ENCODE measurements at regions not wholly inside any gene's neighbourhood (a gene's known extent, or its start where the extent isn't known, plus 50 kb on each side); places are given as distances from the start of the nearest gene placed in this dataset.

DNA sequence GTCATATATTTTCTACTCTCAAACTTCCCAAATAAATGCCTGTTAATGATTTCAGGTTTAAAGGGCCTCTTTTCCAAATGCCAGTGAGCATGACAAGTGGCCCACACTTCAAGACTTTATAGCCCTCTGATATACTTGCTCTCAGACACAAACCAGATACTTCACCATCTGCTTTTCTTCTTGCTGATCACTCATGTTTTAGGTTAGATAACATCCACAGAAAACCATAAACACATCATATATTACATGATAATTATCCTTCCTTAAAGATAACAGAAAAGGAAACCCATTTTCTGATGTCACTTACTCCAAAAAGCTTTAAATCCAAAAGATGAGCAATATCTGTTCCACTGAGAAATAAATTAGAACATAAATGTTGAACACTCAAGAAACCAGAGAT is 723.5 kb downstream of the LTN1 start:
- ChIA-PET POLR2A (no interaction called here), CTCF (no interaction called here)
- no peak overlapping the region for H3K4me3 ChIP-seq (ENCODE audit: control insufficient read depth in 1 of 7, extremely low read depth in 1 of 7, insufficient read depth in 4 of 7, low read depth in 2 of 7, low read length in 6 of 7)
- H3K9me3 ChIP-seq (ENCODE audit: control extremely low read depth in 1 of 5, control insufficient read depth in 4 of 5, insufficient read depth in 2 of 5, low read depth in 1 of 5, low read length in 4 of 5): no peaks in the 10 kb centered on the region
- no peaks in the 10 kb centered on the region for H3K36me3 ChIP-seq (ENCODE audit: control insufficient read depth in 4 of 4, insufficient read depth in 4 of 4, low read length in 3 of 4)
- H3K27me3 ChIP-seq (replicated peaks in 2 of 5; ENCODE audit: control insufficient read depth in 4 of 5, insufficient read depth in 5 of 5, low read length in 4 of 5): no peaks in the 10 kb centered on the region
- DNase-seq: no peak
- no peak overlapping the region for H3K27ac ChIP-seq (ENCODE audit: insufficient read depth in 1 of 2, low read depth in 1 of 2, low read length in 2 of 2, poor library complexity in 1 of 2, severe bottlenecking in 2 of 2)
- no peaks in the 10 kb centered on the region for H3K4me1 ChIP-seq (ENCODE audit: control extremely low read depth in 1 of 4, control insufficient read depth in 4 of 4, insufficient read depth in 4 of 4, low read length in 3 of 4)

DNA sequence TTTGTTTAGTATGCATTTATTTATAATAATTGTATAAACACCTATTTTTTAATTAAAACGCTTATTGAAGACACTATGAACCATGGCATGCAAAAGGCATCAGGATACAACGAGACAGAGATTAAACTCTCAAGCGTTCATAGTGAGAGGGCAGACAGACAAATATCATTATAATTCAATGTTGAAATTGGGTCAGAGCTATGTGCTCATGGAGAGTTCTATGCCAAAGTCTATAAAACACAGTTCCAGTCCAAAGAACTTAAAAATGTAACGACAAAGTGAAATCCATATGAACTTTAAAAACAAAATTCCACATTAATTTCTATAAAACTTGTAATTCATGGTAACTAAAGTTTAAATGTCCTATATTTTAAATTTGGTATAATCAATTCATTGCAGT is 724.0 kb downstream of the LTN1 start:
- no peak overlapping the region for H3K27ac ChIP-seq (ENCODE audit: insufficient read depth in 1 of 2, low read depth in 1 of 2, low read length in 2 of 2, poor library complexity in 1 of 2, severe bottlenecking in 2 of 2)
- no peaks in the 10 kb centered on the region for H3K27me3 ChIP-seq (replicated peaks in 2 of 5; ENCODE audit: control insufficient read depth in 4 of 5, insufficient read depth in 5 of 5, low read length in 4 of 5)
- no peaks in the 10 kb centered on the region for H3K36me3 ChIP-seq (ENCODE audit: control insufficient read depth in 4 of 4, insufficient read depth in 4 of 4, low read length in 3 of 4)
- no peaks in the 10 kb centered on the region for H3K9me3 ChIP-seq (ENCODE audit: control extremely low read depth in 1 of 5, control insufficient read depth in 4 of 5, insufficient read depth in 2 of 5, low read depth in 1 of 5, low read length in 4 of 5)
- ChIA-PET CTCF (no interaction called here), POLR2A (no interaction called here)
- 100% methylated on average over 1 of the region's 4 CpGs for WGBS (ENCODE audit: insufficient coverage)
- DNase-seq: no peak
- no peaks in the 10 kb centered on the region for H3K4me1 ChIP-seq (ENCODE audit: control extremely low read depth in 1 of 4, control insufficient read depth in 4 of 4, insufficient read depth in 4 of 4, low read length in 3 of 4)
- H3K4me3 ChIP-seq (ENCODE audit: control insufficient read depth in 1 of 7, extremely low read depth in 1 of 7, insufficient read depth in 4 of 7, low read depth in 2 of 7, low read length in 6 of 7): no peak overlapping the region

DNA sequence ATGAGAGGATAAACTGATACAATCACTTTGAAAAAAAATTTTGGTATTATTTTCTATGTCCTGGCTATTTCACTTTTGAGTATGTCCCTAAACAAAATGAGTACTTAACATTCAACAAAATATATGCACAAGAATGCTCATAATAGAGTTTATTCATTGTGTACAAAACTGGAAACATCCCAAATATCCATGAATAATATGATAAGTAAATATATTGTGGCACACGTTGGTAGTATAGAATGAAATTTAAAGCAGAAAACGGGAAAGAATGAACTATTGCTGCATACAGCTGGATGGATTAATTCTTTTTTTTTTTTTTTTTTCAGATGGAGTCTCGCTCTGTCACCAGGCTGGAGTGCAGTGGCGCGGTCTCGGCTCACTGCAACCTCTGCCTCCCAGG is 725.2 kb downstream of the LTN1 start:
- Histone ChIP-seq H3K27me3 (replicated peaks in 2 of 5; ENCODE audit: control insufficient read depth in 4 of 5, insufficient read depth in 5 of 5, low read length in 4 of 5) (no peaks in the 10 kb centered on the region), H3K27ac (ENCODE audit: insufficient read depth in 1 of 2, low read depth in 1 of 2, low read length in 2 of 2, poor library complexity in 1 of 2, severe bottlenecking in 2 of 2) (no peak overlapping the region), H3K4me1 (ENCODE audit: control extremely low read depth in 1 of 4, control insufficient read depth in 4 of 4, insufficient read depth in 4 of 4, low read length in 3 of 4) (no peaks in the 10 kb centered on the region), H3K4me3 (ENCODE audit: control insufficient read depth in 1 of 7, extremely low read depth in 1 of 7, insufficient read depth in 4 of 7, low read depth in 2 of 7, low read length in 6 of 7) (no peak overlapping the region), H3K9me3 (ENCODE audit: control extremely low read depth in 1 of 5, control insufficient read depth in 4 of 5, insufficient read depth in 2 of 5, low read depth in 1 of 5, low read length in 4 of 5) (no peaks in the 10 kb centered on the region), H3K36me3 (ENCODE audit: control insufficient read depth in 4 of 4, insufficient read depth in 4 of 4, low read length in 3 of 4) (no peaks in the 10 kb centered on the region)
- ChIA-PET POLR2A (no interaction called here), CTCF (no interaction called here)
- no peak for DNase-seq
- no CpG with 5 or more reads among the region's 6 CpGs for WGBS (ENCODE audit: insufficient coverage)

DNA sequence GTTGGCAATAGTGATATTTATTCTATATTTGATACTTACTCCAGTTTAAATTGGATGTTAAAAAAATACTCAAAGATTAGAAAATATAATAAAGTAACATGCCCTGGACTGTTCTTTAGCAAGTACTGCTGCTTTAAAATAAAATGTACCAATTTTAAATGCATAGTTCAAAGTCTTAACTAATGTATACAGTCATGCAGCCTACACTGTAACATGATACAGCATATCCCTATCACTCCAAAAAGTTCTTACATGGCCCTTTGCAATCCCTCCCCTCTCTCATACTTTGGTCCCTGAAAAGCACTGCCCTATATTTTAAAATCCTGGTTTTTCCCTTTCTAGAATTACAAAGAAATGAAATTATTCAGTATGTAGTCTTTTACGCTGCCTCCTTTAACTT is 726.6 kb downstream of the LTN1 start:
- H3K27me3 ChIP-seq (replicated peaks in 2 of 5; ENCODE audit: control insufficient read depth in 4 of 5, insufficient read depth in 5 of 5, low read length in 4 of 5): no peaks in the 10 kb centered on the region
- no peaks in the 10 kb centered on the region for H3K36me3 ChIP-seq (ENCODE audit: control insufficient read depth in 4 of 4, insufficient read depth in 4 of 4, low read length in 3 of 4)
- H3K27ac ChIP-seq (ENCODE audit: insufficient read depth in 1 of 2, low read depth in 1 of 2, low read length in 2 of 2, poor library complexity in 1 of 2, severe bottlenecking in 2 of 2): no peak overlapping the region
- DNase-seq: no peak
- no peaks in the 10 kb centered on the region for H3K9me3 ChIP-seq (ENCODE audit: control extremely low read depth in 1 of 5, control insufficient read depth in 4 of 5, insufficient read depth in 2 of 5, low read depth in 1 of 5, low read length in 4 of 5)
- ChIA-PET POLR2A (no interaction called here), CTCF (no interaction called here)
- no peaks in the 10 kb centered on the region for H3K4me1 ChIP-seq (ENCODE audit: control extremely low read depth in 1 of 4, control insufficient read depth in 4 of 4, insufficient read depth in 4 of 4, low read length in 3 of 4)
- H3K4me3 ChIP-seq (ENCODE audit: control insufficient read depth in 1 of 7, extremely low read depth in 1 of 7, insufficient read depth in 4 of 7, low read depth in 2 of 7, low read length in 6 of 7): no peak overlapping the region
- no CpG with 5 or more reads among the region's 1 CpG for WGBS (ENCODE audit: insufficient coverage)

DNA sequence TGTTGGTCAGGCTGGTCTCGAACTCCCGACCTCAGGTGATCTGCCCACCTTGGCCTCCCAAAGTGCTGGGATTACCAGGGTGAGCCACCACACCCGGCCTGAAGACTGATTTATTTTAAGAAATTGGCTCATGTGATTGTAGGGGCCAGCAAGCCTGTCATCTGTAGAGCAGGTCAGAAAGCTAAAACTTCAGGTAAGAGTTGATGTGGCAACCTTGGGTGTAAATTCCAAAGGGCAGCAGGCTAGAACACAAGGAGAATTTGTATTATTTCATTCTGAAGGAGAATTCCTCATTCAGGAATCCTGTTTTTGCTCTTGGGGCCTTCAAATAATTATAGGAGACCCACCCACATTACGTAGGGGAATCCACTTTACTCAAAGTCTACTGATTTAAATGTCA is 728.7 kb downstream of the LTN1 start:
- no peak overlapping the region for H3K27ac ChIP-seq (ENCODE audit: insufficient read depth in 1 of 2, low read depth in 1 of 2, low read length in 2 of 2, poor library complexity in 1 of 2, severe bottlenecking in 2 of 2)
- no peaks in the 10 kb centered on the region for H3K9me3 ChIP-seq (ENCODE audit: control extremely low read depth in 1 of 5, control insufficient read depth in 4 of 5, insufficient read depth in 2 of 5, low read depth in 1 of 5, low read length in 4 of 5)
- H3K36me3 ChIP-seq (ENCODE audit: control insufficient read depth in 4 of 4, insufficient read depth in 4 of 4, low read length in 3 of 4): no peaks in the 10 kb centered on the region
- WGBS (ENCODE audit: insufficient coverage): 98% methylated on average over 3 of the region's 4 CpGs
- ChIA-PET CTCF (no interaction called here), POLR2A (no interaction called here)
- no peaks in the 10 kb centered on the region for H3K27me3 ChIP-seq (replicated peaks in 2 of 5; ENCODE audit: control insufficient read depth in 4 of 5, insufficient read depth in 5 of 5, low read length in 4 of 5)
- DNase-seq: no peak
- H3K4me1 ChIP-seq (ENCODE audit: control extremely low read depth in 1 of 4, control insufficient read depth in 4 of 4, insufficient read depth in 4 of 4, low read length in 3 of 4): no peaks in the 10 kb centered on the region
- H3K4me3 ChIP-seq (ENCODE audit: control insufficient read depth in 1 of 7, extremely low read depth in 1 of 7, insufficient read depth in 4 of 7, low read depth in 2 of 7, low read length in 6 of 7): no peak overlapping the region

DNA sequence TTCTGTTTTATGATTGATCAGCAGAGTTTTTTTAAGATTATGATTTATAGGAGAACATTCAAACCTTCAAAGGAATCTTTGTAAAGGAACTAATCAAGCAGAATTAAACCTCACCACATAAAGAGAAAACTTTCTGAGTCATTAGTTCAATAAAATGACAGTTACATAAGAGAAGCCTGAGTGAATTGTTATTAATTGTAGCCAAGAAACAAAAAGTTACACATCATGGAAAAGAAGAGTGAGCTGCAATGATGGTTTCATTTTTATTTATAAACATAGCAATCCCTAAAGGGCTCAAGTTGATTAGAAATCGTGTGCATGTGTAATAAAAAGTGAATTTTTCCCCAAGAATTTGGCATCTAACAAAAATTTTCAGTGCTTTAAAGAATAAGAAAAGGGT is 731.4 kb downstream of the LTN1 start:
- Histone ChIP-seq H3K36me3 (ENCODE audit: control insufficient read depth in 4 of 4, insufficient read depth in 4 of 4, low read length in 3 of 4) (no peaks in the 10 kb centered on the region), H3K9me3 (ENCODE audit: control extremely low read depth in 1 of 5, control insufficient read depth in 4 of 5, insufficient read depth in 2 of 5, low read depth in 1 of 5, low read length in 4 of 5) (no peaks in the 10 kb centered on the region), H3K27ac (ENCODE audit: insufficient read depth in 1 of 2, low read depth in 1 of 2, low read length in 2 of 2, poor library complexity in 1 of 2, severe bottlenecking in 2 of 2) (no peak overlapping the region), H3K4me3 (ENCODE audit: control insufficient read depth in 1 of 7, extremely low read depth in 1 of 7, insufficient read depth in 4 of 7, low read depth in 2 of 7, low read length in 6 of 7) (no peak overlapping the region), H3K27me3 (replicated peaks in 2 of 5; ENCODE audit: control insufficient read depth in 4 of 5, insufficient read depth in 5 of 5, low read length in 4 of 5) (no peaks in the 10 kb centered on the region), H3K4me1 (ENCODE audit: control extremely low read depth in 1 of 4, control insufficient read depth in 4 of 4, insufficient read depth in 4 of 4, low read length in 3 of 4) (no peaks in the 10 kb centered on the region)
- POLR2A ChIA-PET: no interaction called here
- DNase-seq: no peak
- no CpG with 5 or more reads among the region's 1 CpG for WGBS (ENCODE audit: insufficient coverage)
- CTCF ChIA-PET: no interaction called here

DNA sequence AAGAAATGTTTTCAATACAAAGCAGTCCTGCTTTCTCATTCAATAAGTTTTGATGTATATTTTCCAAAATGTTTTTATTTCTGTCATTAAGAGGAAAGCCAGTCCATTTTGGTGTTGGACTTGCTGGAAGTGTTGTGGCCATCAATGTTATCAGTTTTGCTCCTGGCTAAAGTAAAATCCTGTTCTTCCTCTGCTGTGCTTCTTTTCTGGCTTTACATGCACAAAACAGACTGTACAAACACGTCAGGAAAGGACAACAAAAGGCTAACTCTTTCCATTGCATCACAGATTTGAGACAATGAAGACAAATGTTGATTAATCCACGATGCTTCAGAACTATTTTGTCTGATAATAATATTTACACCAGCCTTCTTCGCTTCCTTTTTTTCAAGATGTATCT is 735.4 kb downstream of the LTN1 start:
- Histone ChIP-seq H3K4me1 (ENCODE audit: control extremely low read depth in 1 of 4, control insufficient read depth in 4 of 4, insufficient read depth in 4 of 4, low read length in 3 of 4) (no peaks in the 10 kb centered on the region), H3K4me3 (ENCODE audit: control insufficient read depth in 1 of 7, extremely low read depth in 1 of 7, insufficient read depth in 4 of 7, low read depth in 2 of 7, low read length in 6 of 7) (no peak overlapping the region), H3K27ac (ENCODE audit: insufficient read depth in 1 of 2, low read depth in 1 of 2, low read length in 2 of 2, poor library complexity in 1 of 2, severe bottlenecking in 2 of 2) (no peak overlapping the region), H3K36me3 (ENCODE audit: control insufficient read depth in 4 of 4, insufficient read depth in 4 of 4, low read length in 3 of 4) (no peaks in the 10 kb centered on the region), H3K9me3 (ENCODE audit: control extremely low read depth in 1 of 5, control insufficient read depth in 4 of 5, insufficient read depth in 2 of 5, low read depth in 1 of 5, low read length in 4 of 5) (no peaks in the 10 kb centered on the region), H3K27me3 (replicated peaks in 2 of 5; ENCODE audit: control insufficient read depth in 4 of 5, insufficient read depth in 5 of 5, low read length in 4 of 5) (no peaks in the 10 kb centered on the region)
- CTCF ChIA-PET: no interaction called here
- POLR2A ChIA-PET: interaction anchor here (0.6 kb wide), 1 partner anchor 71 kb away, joined by 3 read pairs; no protein-coding TSS in a partner anchor
- 83% methylated on average over 1 of the region's 3 CpGs for WGBS (ENCODE audit: insufficient coverage)
- DNase-seq: no peak

DNA sequence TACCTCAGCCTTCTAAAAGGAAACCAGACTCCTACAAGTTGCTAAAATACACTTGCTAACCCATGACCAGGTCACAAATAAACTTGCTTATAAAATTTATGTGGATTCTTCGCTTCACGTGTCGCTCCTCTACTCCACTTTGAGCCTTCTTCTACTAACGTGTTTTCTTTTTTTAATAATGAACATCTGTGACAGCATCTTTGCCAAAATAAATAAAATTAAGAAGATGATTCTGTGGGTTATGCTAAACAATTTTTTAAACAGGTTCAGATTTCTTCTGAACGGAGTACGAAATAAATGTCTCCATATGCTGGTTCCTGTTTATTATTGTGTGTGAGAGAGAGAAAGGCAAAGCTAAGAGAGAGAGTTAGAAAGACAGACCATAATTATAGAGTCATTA is 735.8 kb downstream of the LTN1 start:
- no CpG with 5 or more reads among the region's 6 CpGs for WGBS (ENCODE audit: insufficient coverage)

More for the DNA sequence above, 735.8 kb downstream of the LTN1 start:
- Histone ChIP-seq H3K4me1 (ENCODE audit: control extremely low read depth in 1 of 4, control insufficient read depth in 4 of 4, insufficient read depth in 4 of 4, low read length in 3 of 4) (no peaks in the 10 kb centered on the region), H3K4me3 (ENCODE audit: control insufficient read depth in 1 of 7, extremely low read depth in 1 of 7, insufficient read depth in 4 of 7, low read depth in 2 of 7, low read length in 6 of 7) (no peak overlapping the region), H3K27me3 (replicated peaks in 2 of 5; ENCODE audit: control insufficient read depth in 4 of 5, insufficient read depth in 5 of 5, low read length in 4 of 5) (no peaks in the 10 kb centered on the region), H3K9me3 (ENCODE audit: control extremely low read depth in 1 of 5, control insufficient read depth in 4 of 5, insufficient read depth in 2 of 5, low read depth in 1 of 5, low read length in 4 of 5) (no peaks in the 10 kb centered on the region), H3K36me3 (ENCODE audit: control insufficient read depth in 4 of 4, insufficient read depth in 4 of 4, low read length in 3 of 4) (no peaks in the 10 kb centered on the region), H3K27ac (ENCODE audit: insufficient read depth in 1 of 2, low read depth in 1 of 2, low read length in 2 of 2, poor library complexity in 1 of 2, severe bottlenecking in 2 of 2) (no peak overlapping the region)
- POLR2A ChIA-PET: no interaction called here
- CTCF ChIA-PET: no interaction called here
- no peak for DNase-seq

All from common myeloid progenitor, CD34-positive (primary cell).